Subcutaneous abdominal adipose tissue (tissue), 5 donors: ENCODE measurements at regions not wholly inside any gene's neighbourhood (a gene's known extent, or its start where the extent isn't known, plus 50 kb on each side); places are given as distances from the start of the nearest gene placed in this dataset.

Experiments
- H3K27ac ChIP-seq: one replicate; pipeline ENCODE4 v1.7.0; 2013; ENCODE audit warnings: low read depth, mild to moderate bottlenecking, inconsistent platforms, low read length, moderate library complexity
- H3K27me3 ChIP-seq, 5 donors: one replicate each; pipeline ENCODE4 v1.7.0; 2013; ENCODE audit warnings: low read length in 5 of 5, inconsistent platforms in 1 of 5; ENCODE audit not compliant: control insufficient read depth in 5 of 5, insufficient read depth in 4 of 5
- H3K36me3 ChIP-seq, 5 donors: one replicate each; pipeline ENCODE4 v1.7.0; 2013; ENCODE audit warnings: low read length in 5 of 5; ENCODE audit not compliant: control insufficient read depth in 5 of 5, insufficient read depth in 5 of 5
- H3K4me1 ChIP-seq, 5 donors: one replicate each; pipeline ENCODE4 v1.7.0; 2013; ENCODE audit warnings: low read length in 5 of 5, mild to moderate bottlenecking in 3 of 5, moderate library complexity in 1 of 5; ENCODE audit not compliant: control insufficient read depth in 5 of 5, insufficient read depth in 5 of 5
- H3K4me3 ChIP-seq, 5 donors: one replicate each; pipeline ENCODE4 v1.7.0; 2013; ENCODE audit warnings: low read length in 5 of 5, low read depth in 1 of 5
- H3K9ac ChIP-seq, 5 donors: one replicate each; pipeline ENCODE4 v1.7.0; 2013; ENCODE audit warnings: low read length in 5 of 5, mild to moderate bottlenecking in 4 of 5, moderate library complexity in 3 of 5
- H3K9me3 ChIP-seq, 5 donors: one replicate each; pipeline ENCODE4 v1.7.0; 2013; ENCODE audit warnings: low read length in 5 of 5; ENCODE audit not compliant: control insufficient read depth in 5 of 5
- donor health status: healthy.
- donor health status: healthy.
- donor health status: healthy.
- donor health status: healthy.
- donor health status: healthy.

DNA sequence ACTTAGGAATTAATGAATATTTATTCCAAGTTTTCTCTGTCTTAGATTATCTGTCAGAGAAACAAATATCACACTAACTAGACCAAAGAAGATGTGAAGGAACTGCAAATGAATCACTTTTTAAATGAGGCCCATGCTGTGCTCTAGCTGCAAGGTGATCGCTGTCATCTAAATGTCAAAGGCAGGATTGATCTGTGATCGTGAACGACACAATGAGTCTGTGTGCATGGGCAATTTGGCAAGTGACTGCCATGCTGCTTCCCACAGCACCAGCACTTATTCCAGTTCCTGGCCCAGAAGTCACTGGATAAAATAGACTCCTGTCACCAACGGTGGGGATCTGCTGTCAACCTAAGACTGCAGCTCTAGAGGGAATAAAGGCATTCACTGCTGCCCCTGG lies 141.2 kb downstream of the TRIM36 start:
- Histone ChIP-seq H3K4me1 (no peaks in the 10 kb centered on the region), H3K36me3 (no peaks in the 10 kb centered on the region), H3K27ac (no peak overlapping the region), H3K9ac (no peak overlapping the region), H3K4me3 (no peak overlapping the region), H3K9me3 (peaks cover 0 to 7% (median 0%) of the 10 kb centered on the region in 5 donors), H3K27me3 (peaks cover 0 to 4% (median 0%) of the 10 kb centered on the region in 5 donors)

DNA sequence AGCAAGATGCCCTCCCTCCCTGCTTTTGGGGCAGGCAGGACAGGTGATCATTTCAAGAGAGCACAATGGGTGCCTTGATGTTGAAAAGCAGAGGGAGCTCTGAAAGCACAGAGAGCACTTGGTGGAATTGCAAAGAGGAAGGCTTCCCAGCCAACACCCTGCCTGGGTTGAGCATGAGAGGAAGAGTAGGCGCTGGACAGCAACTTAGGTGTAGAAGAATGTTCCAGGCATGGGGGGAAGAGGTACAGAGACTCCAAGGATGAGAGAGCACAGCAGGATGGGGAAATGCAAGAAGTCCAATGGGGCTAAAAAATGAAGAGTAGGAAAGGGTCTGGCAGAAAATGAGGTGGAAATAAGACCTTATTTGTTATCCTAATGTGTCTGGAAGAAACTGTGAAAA lies 144.8 kb downstream of the TRIM36 start:
- no peak overlapping the region for H3K27ac ChIP-seq
- no peaks in the 10 kb centered on the region for H3K36me3 ChIP-seq
- no peak overlapping the region for H3K9ac ChIP-seq
- H3K4me1 ChIP-seq: no peaks in the 10 kb centered on the region
- H3K4me3 ChIP-seq: no peak overlapping the region
- no peaks in the 10 kb centered on the region for H3K9me3 ChIP-seq
- H3K27me3 ChIP-seq: peaks cover 0 to 4% (median 0%) of the 10 kb centered on the region in 5 donors

DNA sequence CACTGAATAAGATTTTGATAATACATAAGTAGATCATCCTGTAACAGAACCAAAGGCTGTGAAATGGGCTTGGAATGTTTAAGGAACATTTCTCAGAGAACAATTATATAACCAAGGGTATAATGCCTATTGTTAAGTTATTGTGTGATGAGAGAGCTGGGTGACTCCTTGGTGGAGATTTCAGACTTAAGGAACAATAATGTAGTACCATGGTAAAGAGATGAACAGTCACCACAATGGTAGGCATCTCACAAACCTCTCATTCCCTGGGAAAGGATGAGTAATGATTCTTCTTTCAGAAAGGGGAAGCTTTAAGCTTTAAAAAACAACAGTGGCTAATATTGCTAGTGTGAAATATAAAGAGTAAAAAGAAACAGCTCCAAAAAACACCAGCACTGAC lies 147.4 kb downstream of the TRIM36 start:
- Histone ChIP-seq H3K4me1 (no peaks in the 10 kb centered on the region), H3K9ac (no peak overlapping the region), H3K36me3 (no peaks in the 10 kb centered on the region), H3K9me3 (no peaks in the 10 kb centered on the region), H3K4me3 (no peak overlapping the region), H3K27ac (no peak overlapping the region), H3K27me3 (peaks cover 0 to 2% (median 0%) of the 10 kb centered on the region in 5 donors)

DNA sequence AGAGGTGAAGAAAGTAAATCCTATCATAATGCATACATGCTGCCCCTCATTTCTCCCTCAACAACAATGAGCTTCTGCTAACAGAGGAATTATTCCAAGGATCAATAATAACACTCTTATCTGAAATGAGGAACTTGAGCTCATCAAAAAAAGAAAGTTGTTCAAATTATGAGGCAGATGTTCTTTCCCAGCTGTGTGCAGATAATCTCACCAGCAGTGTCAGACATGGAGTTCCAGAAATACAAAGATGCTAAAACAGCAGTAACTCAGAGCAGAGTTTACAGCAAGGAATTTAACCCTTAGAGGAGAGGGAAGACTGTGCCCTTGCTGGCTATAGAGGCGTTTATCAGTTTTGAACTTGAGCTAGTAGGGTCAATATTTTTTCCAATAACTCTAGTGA lies 153.1 kb downstream of the TRIM36 start:
- H3K27me3 ChIP-seq: no peaks in the 10 kb centered on the region
- no peak overlapping the region for H3K4me3 ChIP-seq
- no peaks in the 10 kb centered on the region for H3K4me1 ChIP-seq
- no peak overlapping the region for H3K27ac ChIP-seq
- no peak overlapping the region for H3K9ac ChIP-seq
- H3K36me3 ChIP-seq: no peaks in the 10 kb centered on the region
- H3K9me3 ChIP-seq: peaks cover 0 to 4% (median 3%) of the 10 kb centered on the region in 5 donors

DNA sequence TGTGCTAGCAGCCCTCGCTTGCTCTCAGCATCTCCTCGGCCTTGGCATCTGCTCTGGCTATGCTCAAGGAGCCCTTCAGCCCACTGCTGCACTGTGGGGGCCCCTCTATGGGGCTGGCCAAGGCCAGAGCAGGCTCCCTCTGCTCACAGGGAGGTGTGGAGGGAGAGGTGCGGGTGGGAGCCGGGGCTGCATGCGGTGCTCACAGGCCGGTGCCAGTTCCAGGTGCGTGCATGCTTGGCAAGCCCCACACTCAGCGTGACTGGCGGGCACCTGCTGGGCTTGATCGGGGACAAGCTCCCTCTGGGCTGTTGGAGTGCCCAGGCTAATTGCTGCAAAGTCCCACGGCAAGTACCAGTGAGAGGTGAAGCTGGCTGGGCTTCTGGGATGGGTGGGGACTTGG lies 170.5 kb downstream of the TRIM36 start:
- no peak overlapping the region for H3K4me3 ChIP-seq
- H3K27ac ChIP-seq: no peak overlapping the region
- H3K27me3 ChIP-seq: no peaks in the 10 kb centered on the region
- no peak overlapping the region for H3K9ac ChIP-seq
- no peaks in the 10 kb centered on the region for H3K9me3 ChIP-seq
- H3K4me1 ChIP-seq: no peaks in the 10 kb centered on the region
- no peaks in the 10 kb centered on the region for H3K36me3 ChIP-seq

DNA sequence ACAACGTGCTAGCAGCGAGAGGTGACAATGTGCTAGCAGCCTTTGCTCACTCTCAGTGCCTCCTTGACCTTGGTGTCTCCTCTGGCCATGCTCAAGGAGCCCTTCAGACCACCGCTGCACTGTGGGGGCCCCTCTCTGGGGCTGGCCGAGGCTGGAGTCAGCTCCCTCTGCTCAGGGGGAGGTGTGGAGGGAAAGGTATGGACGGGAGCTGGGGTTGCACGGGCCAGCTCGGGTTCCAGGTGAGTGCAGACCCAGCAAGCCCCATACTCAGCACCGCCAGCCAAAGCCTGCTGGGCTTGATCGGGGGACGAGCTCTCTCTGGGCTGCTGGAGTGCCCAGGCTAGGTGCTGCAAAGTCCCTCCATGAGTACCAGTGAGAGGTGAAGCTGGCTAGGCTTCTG lies 180.2 kb downstream of the TRIM36 start:
- H3K4me1 ChIP-seq: no peaks in the 10 kb centered on the region
- no peaks in the 10 kb centered on the region for H3K9me3 ChIP-seq
- H3K36me3 ChIP-seq: no peaks in the 10 kb centered on the region
- no peak overlapping the region for H3K9ac ChIP-seq
- no peak overlapping the region for H3K27ac ChIP-seq
- no peak overlapping the region for H3K4me3 ChIP-seq
- H3K27me3 ChIP-seq: no peaks in the 10 kb centered on the region

DNA sequence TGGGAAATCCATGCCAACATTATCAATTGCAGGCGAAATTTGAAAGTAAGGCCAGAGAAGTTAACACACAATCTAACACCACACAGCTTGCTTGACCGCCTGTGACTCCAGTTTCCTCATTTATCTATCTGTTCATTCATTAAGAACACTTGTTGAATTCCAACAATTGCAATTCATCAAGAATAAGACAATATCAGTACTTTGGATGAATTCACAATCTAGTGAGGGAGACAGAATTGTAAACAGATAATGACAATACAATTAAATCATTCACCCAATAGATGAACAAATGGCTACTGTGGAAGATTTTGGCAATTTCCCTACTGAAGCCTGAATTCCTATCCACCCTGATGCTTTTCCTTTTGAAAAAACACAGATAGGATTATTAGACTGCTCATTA lies 181.6 kb downstream of the TRIM36 start:
- no peaks in the 10 kb centered on the region for H3K9me3 ChIP-seq
- H3K4me1 ChIP-seq: no peaks in the 10 kb centered on the region
- no peak overlapping the region for H3K4me3 ChIP-seq
- no peaks in the 10 kb centered on the region for H3K27me3 ChIP-seq
- no peaks in the 10 kb centered on the region for H3K36me3 ChIP-seq
- H3K9ac ChIP-seq: no peak overlapping the region
- no peak overlapping the region for H3K27ac ChIP-seq

DNA sequence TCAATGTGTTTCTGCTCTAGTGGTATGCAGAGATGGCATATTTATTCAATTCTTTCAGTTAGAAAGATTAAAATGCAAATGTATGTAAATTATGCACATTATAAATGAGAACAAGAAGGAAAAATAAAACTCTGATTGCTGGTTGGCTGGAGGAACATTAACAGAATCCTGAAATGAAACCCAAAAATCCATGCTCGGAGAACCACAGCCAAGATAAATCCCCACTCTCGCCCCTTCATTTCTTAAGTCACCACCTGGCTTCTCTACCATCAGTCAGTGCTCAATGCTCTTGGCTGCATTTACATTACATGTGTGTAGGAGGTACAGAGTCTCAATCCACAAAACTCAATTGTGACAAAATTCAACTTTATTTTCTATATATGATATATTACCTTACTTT lies 184.9 kb downstream of the TRIM36 start:
- no peaks in the 10 kb centered on the region for H3K36me3 ChIP-seq
- H3K27ac ChIP-seq: no peak overlapping the region
- no peaks in the 10 kb centered on the region for H3K9me3 ChIP-seq
- no peaks in the 10 kb centered on the region for H3K4me1 ChIP-seq
- no peaks in the 10 kb centered on the region for H3K27me3 ChIP-seq
- no peak overlapping the region for H3K9ac ChIP-seq
- H3K4me3 ChIP-seq: no peak overlapping the region

DNA sequence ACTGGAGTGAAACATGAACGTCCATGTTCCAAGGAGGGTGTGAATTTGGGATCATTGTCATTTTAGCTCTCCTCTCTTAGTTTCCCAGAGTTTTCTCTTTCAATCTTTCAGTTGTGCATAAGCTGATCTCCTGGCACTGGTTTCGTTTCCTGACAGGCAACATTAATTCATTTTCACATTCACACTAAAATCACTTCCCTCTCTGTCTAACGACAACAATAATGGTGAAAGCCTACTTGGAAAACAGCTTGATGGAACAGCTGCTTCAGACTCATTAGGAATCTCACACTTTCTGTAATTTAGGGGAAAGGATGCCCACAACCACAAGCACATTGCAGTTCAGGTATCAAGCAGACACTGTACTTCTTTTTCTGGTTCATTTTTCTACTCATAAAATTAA lies 188.6 kb downstream of the TRIM36 start:
- no peak overlapping the region for H3K27ac ChIP-seq

DNA sequence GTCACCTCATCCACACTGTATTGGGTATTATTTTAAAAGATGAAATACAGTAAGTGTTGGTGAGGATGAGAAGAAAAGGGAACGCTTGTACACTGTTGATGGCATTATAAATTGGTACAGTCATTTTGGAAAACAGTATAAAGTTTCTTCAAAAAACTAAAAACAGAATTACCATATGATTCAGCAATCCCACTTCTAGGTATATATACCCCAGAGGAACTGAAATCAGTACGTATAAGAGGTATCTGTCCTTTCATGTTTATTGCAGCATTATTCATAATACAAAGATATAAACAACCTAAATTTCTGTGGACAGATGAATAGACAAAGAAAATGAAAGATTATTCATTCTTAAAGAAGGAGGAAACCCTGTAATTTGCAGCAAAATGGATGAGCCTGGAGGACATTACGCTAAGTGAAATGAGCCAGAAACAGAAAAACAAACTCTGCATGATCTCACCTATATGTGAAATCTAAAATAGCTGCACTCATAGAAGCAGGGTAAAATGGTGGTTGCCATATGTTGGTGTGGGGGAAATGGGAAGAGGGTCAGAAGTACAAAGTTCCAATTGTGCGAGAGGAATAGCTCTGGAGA lies 191.6 kb downstream of the TRIM36 start:
- Histone ChIP-seq H3K27ac (no peak overlapping the region), H3K4me3 (no peak overlapping the region), H3K9ac (no peak overlapping the region), H3K27me3 (no peaks in the 10 kb centered on the region), H3K4me1 (no peaks in the 10 kb centered on the region), H3K9me3 (no peaks in the 10 kb centered on the region), H3K36me3 (no peaks in the 10 kb centered on the region)

More for the DNA sequence above, 188.6 kb downstream of the TRIM36 start:
- Histone ChIP-seq H3K27me3 (no peaks in the 10 kb centered on the region), H3K9ac (no peak overlapping the region), H3K36me3 (no peaks in the 10 kb centered on the region), H3K4me1 (no peaks in the 10 kb centered on the region), H3K4me3 (no peak overlapping the region), H3K9me3 (no peaks in the 10 kb centered on the region)

DNA sequence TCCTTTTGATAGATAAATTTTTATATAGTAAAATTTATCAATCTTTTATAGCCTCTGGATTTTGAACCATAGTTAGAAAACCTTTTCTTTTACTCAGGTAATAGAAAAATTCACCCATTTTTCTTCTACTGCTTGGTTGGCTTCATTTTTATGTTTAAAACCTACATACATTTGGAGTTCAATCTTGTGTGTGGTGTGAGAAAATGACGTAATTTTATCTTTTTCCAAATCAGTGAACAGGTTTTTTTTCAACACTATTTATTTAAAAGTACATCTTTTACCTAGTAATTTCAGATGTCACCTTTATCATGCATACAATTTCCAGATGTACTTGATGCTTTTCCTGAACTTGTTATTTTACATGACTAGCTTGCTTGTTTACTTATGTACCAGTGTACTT lies 200.2 kb downstream of the TRIM36 start:
- no peaks in the 10 kb centered on the region for H3K36me3 ChIP-seq
- no peaks in the 10 kb centered on the region for H3K27me3 ChIP-seq
- no peak overlapping the region for H3K27ac ChIP-seq
- H3K9me3 ChIP-seq: no peaks in the 10 kb centered on the region
- no peak overlapping the region for H3K9ac ChIP-seq
- H3K4me3 ChIP-seq: no peak overlapping the region
- no peaks in the 10 kb centered on the region for H3K4me1 ChIP-seq
